ENCODE measurements at regions not wholly inside any gene's neighbourhood (a gene's known extent, or its start where the extent isn't known, plus 50 kb on each side); places are given as distances from the start of the nearest gene placed in this dataset.

DNA sequence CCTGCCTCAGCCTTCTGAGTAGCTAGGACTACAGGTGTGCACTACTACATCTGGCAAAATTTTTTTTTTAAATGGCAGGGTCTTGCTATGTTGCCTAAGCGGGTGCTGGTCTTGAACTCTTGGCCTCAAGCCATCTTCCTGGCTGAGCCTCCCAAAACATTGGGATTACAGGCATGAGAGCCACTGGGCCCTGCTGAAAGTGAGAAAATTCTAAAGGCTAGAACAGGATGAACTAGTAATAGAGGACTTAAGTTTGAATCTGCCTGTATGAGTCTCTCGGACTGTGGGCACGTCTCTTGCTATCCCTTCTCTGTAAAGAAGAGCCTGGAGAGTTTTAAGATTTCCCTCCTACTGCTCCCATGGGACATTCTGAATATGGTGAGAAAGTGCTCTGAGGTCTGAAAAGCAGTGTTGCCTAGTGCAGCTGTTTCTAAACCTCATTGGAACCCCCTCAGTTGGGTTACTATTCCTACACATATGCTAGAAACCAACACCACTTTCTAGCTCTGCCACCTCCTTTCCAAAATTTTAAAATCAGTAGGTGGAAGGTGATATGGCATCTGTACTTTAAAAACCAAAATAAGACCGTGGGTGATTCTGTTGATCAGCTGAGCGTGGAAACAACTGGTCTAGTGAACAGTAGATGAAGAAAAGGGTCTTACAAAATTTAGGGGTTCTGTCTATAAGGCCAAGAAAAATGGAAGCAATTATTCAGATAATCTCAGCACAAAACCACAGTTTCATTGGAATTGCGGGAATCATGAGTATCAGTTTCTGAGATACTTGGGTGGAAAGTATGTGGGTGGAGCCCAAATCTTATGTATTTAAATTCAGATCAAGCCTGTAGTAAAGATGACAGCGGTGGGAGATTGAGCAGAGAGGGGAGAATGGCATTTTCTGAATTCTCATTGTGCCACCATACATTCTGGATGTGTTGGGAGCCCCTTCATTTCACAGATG is 259.8 kb upstream of the CXCR4 start:
- no peak for DNase-seq (ENCODE audit: low read depth in 4 of 4, low spot score in 3 of 4)

DNA sequence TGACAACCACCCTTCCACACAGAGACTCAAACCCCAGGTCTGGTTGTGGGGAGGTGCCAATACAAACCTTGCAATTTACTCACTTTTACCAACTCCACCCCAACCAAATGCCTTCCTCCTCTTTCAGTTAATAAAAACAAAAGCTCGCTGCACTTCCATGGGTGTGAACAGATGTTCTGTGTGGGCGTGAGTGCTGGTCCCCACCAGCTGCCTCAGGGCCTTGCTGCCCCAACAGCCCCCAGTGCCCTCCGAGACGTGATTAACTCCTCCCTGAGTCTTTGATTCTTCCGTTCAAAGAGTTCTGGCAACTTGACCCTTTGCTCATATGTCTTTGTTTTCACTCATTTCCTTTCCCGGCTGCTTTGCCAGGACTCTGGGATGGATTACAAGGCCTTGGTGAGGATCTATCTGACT is 258.9 kb upstream of the CXCR4 start:
- peak in 2 of 4 donors; percentile 23 to 24 for DNase-seq (ENCODE audit: low read depth in 4 of 4, low spot score in 3 of 4)

DNA sequence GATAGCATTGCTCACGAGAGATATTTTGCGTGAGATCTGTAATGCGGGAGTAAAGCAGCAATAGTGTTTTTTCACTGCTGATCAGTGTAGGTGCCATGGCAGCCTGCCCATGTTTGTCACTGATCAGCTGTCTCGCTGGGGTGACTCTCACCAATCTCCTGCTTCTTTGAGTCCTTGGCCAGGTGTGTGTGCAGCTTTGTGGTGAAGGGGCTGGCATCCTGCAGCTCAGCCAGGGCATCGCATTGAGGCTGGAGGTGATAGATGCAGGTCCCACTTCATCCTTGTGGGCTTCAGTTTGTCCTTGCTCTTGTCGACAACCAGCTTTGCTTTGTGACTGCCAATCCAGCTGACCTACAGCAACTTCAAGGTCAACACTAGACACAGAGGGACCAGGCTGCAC is 258.3 kb upstream of the CXCR4 start:
- DNase-seq (ENCODE audit: low read depth in 4 of 4, low spot score in 3 of 4) = no peak

DNA sequence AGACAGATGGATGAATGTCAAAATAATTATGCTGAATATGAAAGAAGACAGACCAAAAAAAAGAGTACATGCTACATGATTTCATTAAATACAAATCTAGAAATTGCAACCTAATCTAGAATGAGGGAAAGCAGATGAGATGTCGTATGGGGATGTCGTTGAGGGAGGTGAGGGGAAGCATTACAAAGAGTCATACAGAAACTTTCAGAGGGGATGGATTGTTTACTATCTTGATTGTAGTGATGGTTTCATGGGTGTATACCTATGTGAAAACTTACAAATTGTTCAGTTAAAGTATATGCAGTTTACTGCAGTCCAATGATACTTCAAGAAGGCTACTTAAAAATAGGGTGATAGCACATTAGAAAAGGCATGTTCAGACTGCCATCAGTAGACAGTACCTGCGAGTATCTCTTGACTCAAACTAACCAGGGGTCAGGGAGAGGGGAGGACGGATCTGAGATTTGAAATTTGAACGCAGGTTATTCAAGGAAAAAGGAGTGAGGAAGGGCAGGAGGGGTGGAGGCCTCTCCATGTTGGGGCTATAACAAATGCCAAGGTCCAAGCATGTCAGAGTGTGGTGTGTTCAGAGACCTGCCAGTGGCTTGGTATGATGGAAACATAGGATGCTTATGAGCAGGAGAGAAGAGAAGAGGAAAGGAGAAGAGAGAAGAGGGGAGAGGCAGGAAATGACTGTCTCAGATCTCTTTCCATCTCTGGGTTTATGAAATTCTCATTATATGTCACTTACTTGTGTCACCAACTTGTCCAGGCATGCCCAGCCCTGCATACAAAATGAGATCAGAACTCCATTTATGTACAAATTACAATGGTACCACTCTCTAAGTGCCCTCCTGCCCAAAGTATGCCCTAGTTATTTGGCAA is 257.3 kb upstream of the CXCR4 start:
- no peak for DNase-seq (ENCODE audit: low read depth in 4 of 4, low spot score in 3 of 4)

DNA sequence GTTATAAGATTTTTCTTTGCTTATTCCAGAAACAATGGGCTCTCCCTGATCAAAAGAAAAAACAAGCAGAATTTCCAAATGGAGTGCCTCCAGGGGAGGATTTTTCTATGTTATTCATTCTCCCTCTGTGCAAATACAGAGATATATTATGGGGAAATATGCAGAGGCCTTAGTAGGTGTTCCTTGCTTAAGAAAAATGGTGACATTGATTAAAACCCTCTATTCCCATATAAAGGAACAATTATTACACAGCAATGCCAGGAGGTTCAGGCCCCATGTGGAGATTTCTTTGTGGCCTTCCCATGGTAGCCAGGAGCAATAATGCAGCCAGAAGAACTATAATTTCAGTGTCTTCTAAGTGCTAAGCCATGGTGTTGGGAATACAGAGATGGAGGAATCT is 255.9 kb upstream of the CXCR4 start:
- no peak for DNase-seq (ENCODE audit: low read depth in 4 of 4, low spot score in 3 of 4)

DNA sequence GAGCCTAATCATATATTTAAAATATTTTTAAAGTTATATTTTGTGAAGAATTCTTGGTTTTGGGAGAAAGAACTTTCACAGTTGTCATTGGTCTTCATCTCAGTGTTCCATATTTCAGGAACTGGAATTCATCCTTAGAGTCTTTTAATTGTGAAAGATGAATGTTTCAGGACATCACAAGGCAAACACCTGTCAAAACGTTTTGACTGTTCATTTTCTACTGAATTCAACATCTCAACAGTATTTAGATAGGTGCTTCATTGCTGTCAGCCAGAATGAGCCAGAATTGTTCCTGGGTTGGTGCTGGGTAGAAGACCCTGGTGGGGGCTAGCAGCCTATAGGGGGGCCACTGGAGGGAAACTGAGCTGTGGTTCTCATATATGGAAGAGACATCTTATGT is 255.1 kb upstream of the CXCR4 start:
- no peak for DNase-seq (ENCODE audit: low read depth in 4 of 4, low spot score in 3 of 4)

DNA sequence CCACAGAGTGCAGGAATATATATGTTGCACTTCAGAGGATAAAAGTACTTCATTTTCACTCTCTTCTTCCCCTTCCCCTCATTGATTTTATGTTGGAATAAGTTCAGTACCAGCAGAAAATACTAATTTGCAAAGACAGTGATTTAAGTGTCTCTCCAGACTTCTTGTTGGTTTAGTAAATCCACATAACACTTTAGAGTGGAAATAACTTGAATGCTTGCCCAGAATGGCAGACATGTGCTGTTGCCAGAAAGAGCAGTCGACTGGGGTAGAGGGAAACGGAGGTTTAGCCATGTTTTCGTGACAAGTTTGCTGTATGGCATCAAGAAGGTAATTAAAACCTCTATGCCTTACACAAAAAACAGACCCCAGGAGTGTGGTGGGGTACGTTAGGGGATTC is 246.0 kb upstream of the CXCR4 start:
- DNase-seq (ENCODE audit: low read depth in 4 of 4, low spot score in 3 of 4) = no peak

DNA sequence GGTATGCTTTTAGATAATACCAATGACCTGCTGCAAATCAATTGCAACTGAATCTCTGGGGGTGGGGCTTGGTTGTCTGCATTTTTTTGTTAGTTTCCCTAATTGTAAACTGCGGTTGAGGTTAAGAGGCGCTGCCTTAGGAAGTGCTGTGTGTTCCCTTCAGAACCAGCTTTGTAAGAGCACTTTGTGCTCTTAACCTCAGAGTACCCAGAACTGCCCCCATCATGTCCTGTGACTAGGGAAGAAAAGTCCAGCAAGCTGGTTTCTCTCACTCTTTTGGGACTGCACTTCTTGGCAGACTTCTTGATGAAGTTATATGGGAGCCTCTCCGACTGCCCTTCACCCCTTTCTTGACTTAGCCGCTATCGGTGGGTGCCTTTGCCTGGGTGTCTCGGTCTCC is 245.5 kb upstream of the CXCR4 start:
- DNase-seq (ENCODE audit: low read depth in 4 of 4, low spot score in 3 of 4) = no peak

DNA sequence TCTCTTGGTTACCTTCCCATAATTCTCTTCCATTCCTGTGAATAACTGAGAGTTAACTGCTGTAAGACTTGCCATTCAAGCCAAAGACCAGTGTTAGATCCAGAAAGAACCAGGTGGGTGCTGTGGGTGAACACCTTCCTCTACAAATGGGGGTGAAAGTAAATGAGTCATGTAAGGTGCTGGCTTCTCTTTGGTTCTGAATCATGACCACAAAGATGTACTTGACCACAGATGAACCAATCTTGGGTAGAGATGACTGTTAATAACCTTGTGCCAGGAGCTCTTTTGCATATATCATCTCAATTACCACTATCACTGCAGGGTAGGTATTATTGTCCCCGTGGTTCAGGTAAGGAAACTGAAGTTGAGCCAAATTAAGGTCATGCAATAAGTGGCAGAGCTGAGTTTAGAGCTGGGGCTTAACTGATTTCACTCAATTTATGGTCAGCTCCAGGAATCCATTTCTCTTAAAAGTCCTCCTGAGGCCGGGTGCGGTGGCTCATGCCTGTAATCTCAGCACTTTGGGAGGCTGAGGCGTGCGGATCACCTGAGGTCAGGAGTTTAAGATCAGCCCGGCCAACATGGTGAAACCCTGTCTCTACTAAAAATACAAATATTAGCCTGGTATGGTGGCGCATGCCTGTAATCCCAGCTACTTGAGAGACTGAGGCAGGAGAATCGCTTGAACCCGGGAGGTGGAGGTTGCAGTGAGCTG is 244.9 kb upstream of the CXCR4 start:
- DNase-seq (ENCODE audit: low read depth in 4 of 4, low spot score in 3 of 4) = no peak

DNA sequence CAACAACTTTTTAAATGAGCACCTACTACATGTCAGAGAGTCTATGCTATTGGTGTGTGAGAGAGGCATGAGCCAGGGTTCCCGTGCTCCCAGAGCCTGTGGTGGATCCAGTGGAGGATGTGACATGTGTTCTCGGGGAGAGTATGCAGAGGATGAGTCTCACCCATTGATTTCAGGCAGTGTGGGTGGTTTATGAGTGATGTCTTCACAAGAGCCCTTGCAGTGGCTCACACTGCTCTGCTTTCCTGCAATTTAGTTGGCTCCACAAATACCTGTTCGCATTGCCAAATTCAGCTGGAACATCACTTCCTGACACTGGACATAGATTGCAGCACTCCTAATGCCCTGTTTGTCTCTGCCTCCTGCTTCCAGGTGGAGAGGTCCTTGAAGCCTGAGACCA is 243.6 kb upstream of the CXCR4 start:
- DNase-seq (ENCODE audit: low read depth in 4 of 4, low spot score in 3 of 4) = no peak

DNA sequence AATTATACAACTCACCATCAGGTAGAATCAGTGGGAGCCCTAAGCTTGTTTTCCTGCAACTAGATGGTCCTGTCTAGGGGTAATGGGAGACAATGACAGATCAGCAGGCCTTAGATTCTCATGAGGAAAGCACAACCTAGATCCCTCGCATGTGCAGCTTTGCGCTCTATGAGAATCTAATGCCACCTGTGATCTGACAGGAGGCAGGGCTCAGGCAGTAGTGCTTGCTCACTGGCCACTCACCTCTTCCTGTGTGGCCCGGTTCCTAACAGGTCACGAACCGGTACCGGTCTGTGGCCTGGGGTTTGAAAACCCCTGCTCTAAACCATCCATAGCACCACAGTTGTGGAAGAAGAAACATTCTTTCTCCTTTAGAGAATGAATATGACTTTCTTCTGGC is 242.8 kb upstream of the CXCR4 start:
- DNase-seq (ENCODE audit: low read depth in 4 of 4, low spot score in 3 of 4) = no peak

DNA sequence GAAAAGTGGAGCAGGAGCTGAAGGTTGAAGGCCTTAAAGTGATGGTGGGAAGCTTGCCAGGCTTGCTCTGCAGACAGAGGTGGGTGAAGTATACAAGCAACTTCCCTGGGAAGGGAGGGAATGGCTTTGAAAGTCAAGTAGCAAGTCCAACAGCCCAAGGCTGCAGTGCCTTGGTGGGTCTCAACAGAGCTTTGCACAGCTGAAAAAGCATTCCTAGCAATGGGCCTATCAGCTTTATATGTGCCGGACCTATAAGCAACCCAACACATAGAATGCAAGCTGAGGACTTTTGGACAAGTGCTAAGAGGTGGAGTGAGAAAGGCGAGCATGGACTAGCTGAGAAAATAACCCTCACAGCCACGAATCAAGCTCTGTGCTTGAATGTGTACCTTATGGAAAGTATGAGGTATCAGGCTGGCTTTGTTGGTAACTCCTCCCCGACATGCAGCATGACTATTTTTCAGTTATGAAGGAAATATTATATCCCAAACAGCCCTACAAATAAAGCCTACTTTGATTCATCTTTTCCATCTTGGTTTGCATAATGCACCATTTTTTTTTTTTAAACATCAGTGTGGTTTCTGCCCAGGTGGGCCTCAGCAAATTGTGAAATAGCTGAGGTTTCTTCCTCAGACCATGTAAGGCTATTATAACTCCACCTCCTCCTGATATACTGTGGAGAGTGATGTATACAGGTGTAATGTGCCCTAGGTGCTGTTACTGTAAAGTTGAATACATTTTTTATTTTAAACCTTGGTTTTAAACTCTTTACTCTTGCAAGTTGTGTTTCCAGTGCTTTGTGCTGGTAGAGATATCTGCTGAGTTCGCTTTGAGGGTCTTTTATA is 241.4 kb upstream of the CXCR4 start:
- no peak for DNase-seq (ENCODE audit: low read depth in 4 of 4, low spot score in 3 of 4)

DNA sequence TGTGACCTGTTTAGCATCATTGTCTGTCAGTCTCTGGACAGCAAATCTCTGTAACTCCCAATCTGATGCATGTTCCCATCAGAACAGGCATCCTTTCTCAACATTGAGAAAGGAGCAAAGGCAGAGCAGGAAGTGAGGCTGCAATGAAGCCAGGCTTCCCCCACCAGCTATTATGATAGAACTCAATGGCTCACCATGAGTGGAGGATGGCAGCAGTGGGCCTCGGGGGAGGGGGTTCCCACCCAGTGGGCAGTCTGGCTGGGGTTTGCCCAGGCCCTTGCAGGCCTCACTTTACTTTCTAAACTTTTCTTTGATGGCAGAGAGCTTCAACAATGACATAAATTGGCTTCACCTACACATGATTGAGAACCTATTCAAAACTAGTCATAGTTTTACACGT is 240.6 kb upstream of the CXCR4 start:
- no peak for DNase-seq (ENCODE audit: low read depth in 4 of 4, low spot score in 3 of 4)

DNA sequence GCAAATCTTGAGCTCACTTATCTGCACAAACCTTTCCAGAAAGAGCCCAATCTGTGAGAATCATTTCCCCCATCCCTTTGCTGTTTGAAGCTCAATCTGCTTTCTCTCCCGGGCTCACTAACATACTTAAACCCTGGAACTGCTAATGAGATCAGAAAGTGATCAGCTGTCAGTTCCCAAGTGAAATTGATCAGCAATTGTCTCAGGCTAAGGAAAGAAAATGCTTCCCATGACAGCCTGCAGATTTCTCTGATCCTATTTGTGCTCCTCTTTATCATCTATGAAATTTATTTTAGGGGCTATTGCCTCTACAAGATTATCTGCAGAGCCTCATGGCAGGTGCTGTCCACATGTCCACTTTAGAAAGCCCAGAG is 239.0 kb upstream of the CXCR4 start:
- no peak for DNase-seq (ENCODE audit: low read depth in 4 of 4, low spot score in 3 of 4)

DNA sequence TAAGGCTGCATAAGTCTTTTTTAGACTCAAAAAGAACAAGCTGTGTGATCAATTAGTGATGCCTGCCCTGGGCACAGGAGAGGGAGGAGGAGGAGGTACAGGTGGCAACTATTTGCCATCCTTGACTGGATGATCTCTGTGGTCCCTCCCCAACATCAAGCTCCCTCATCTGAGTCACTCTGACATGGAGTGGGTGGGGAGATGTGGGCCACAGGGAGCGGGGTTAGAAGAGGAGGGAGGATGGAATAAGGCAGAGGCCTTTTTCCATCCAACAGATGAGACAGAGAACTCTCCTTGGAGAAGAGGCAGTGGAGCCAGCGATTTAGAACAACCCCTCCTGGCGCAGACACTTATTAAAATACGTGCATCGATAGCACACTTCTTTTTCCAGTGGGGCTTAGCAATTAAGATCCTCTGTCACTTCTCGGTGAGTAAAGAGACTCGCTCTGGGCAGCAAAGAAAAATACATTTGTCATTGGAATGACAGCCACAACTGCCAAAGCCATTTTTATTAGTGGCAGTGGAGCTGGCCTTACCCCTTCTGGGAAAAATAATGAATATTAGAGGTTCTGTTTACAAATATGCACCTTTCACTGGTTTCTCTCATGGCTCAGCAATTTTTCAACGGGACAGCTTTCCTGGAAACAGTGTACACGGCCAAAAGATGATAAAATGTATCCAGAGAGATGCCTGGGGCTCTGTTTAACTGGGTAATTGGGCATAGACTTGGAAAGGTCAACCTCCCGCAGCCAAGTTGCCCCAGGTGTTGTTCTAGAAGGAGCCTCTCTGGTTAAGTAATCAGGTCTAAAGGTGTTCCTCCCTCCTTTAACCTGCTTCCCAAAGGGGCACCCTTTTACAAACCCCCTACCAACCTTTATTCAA is 238.4 kb upstream of the CXCR4 start:
- no peak for DNase-seq (ENCODE audit: low read depth in 4 of 4, low spot score in 3 of 4)

DNA sequence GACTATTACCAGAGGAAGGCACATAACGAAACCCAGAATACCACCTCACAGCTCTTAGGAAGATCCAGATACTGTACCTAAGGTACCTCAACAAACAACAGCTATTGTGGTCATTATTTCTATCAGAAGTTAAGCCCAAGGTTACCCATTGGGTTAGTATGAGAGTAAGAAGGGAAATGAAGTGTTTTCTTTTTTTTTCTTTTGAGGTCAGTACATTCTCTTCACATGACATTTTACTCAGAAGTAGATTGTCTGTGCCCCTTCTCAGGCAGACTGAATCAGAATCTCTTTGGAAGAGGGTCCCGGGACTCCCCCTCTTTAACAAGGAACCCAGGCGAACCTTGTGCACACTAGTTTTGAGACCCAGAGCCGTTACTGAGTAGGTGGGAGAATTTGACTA is 233.7 kb upstream of the CXCR4 start:
- no peak for DNase-seq (ENCODE audit: low read depth in 4 of 4, low spot score in 3 of 4)

DNA sequence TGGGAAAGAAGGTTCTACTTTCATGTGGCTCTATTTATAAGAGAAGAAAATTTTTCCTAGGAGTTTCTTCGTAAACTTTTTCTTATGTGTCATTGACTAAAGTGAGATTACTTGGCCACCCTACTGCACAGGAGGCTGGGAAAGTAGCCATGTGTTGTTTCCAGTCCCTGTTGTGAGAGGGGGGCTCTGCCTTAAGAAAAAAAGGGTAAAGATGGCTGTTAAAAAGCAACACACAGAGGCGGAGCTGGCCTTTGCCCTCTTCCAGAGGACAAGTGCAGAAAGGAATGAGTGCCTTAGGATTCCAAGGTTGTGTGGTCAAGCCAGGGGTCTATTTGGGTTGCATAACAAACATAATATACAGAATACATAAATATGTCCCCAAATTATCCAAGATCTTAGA is 230.0 kb upstream of the CXCR4 start:
- DNase-seq (ENCODE audit: low read depth in 4 of 4, low spot score in 3 of 4) = no peak

DNA sequence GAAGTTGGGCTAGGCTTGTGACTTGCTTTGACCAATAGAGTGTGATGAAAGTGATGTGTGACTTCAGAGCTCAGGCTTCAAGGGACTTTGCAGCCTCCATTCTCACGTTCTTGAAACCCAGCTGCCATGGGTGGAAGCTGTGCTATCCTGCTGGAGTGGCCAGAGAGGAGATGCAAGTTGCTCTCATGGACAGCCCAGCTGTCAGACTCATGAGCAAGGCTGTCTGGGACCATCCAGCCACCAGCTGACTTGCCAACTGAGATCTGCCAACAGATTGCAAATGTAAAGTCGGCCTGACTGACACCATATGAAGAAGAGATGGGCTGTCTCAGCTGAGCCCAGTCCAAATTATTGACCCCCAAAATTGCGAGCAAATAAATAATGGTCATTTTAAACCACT is 226.4 kb upstream of the CXCR4 start:
- no peak for DNase-seq (ENCODE audit: low read depth in 4 of 4, low spot score in 3 of 4)

DNA sequence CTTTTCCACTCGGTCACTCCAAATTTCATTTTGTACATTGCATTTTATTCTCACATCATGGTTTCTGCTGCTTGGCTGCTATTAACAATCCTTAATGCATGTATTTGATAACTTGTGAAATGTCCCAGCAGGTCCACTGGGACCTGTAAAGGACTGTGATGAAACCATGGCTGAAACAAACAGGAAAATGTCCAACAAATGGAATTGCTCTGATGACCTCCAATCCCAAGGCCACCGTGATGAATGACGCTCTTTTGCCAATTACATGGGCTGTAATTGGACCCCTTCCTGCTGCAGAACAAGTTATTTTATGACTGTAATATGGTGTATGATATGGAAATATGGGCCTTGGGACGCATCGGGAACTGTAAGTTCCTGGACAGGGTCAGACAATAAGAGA is 224.2 kb upstream of the CXCR4 start:
- no peak for DNase-seq (ENCODE audit: low read depth in 4 of 4, low spot score in 3 of 4)
